Effector CD4-positive, alpha-beta T cell (primary cell): ENCODE measurements at regions not wholly inside any gene's neighbourhood (a gene's known extent, or its start where the extent isn't known, plus 50 kb on each side); places are given as distances from the start of the nearest gene placed in this dataset.

ENCODE experiments used
- DNase-seq: peaks from one replicate; pipeline ENCODE4 v3.0.0-alpha.2; 2020

GRCh38 chr12:47306130-47306529 lies 226.4 kb upstream of the AMIGO2 start:
- no peak for DNase-seq

GRCh38 chr12:47305464-47305863 lies 225.7 kb upstream of the AMIGO2 start:
- DNase-seq: no peak

GRCh38 chr12:47303995-47304560 lies 224.3 kb upstream of the AMIGO2 start:
- DNase-seq: no peak

GRCh38 chr12:47303207-47303606 lies 223.4 kb upstream of the AMIGO2 start:
- DNase-seq: no peak

- no peak for DNase-seq
These were observed 222.4 kb upstream of the AMIGO2 start for GRCh38 chr12:47302111-47302671.

- DNase-seq: no peak
These were observed 219.8 kb upstream of the AMIGO2 start for GRCh38 chr12:47299586-47299985.

- DNase-seq: no peak
These were observed 218.2 kb upstream of the AMIGO2 start for GRCh38 chr12:47297993-47298392.

- no peak for DNase-seq
These were observed 217.1 kb upstream of the AMIGO2 start for GRCh38 chr12:47296828-47297227.

- DNase-seq: no peak
These were observed 213.6 kb upstream of the AMIGO2 start for GRCh38 chr12:47293406-47293805.

GRCh38 chr12:47286676-47287075 lies 206.9 kb upstream of the AMIGO2 start:
- no peak for DNase-seq
